Activated CD4-positive, alpha-beta T cell treated with anti-CD3 and anti-CD28 coated beads, Interleukin-2, amount 50 U/mL, for 4 hours (primary cell): ENCODE measurements at regions not wholly inside any gene's neighbourhood (a gene's known extent, or its start where the extent isn't known, plus 50 kb on each side); places are given as distances from the start of the nearest gene placed in this dataset.
"Not testable (repeated sequence)": the region's sequence is repeated elsewhere in the genome, so short reads cannot be mapped to it uniquely, and the experiment has no call there.

Source experiments
- DNase-seq, 2 experiments: peaks; one replicate each; pipeline ENCODE4 v3.0.0-alpha.2; 2020

DNA sequence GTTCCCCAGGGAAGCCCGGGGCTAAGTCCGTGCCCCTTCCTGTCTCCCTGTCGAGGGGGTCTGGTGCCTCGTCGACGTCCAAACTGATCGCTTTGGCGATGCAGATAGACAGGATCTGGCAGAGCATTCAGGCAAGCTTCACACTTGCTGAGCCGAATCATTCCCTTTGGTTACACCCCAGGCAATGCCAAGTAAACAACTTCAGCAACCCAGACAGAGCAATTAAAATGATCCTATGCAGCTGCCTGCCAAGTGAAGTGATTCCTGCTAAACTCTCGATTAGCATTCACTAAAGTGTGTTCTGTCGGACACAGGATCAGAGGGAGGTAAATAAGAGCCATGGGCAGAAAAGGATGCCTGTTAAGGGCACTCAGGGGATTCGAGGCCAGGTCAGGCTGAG, 108.2 kb upstream of the RAB12 start:
- no peak for DNase-seq

DNA sequence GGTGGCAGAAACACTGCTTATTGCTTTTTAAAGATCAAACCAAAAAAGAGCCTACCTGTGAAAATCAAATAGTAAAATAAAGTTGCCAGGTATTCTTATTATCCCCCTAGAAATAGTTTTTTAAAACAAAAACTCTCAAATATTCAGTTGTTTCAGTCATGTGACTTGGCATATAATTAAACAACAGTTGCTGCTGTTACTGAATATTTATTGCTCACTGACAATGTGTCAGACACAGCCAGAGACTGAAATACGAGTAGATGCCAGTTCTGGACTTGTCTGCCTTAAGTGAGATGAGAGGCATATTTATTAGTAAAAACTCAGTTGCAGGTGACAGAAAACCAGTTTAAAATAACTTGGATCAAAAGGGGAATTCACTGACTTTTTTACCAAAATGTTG, 106.0 kb upstream of the RAB12 start:
- DNase-seq: no peak

DNA sequence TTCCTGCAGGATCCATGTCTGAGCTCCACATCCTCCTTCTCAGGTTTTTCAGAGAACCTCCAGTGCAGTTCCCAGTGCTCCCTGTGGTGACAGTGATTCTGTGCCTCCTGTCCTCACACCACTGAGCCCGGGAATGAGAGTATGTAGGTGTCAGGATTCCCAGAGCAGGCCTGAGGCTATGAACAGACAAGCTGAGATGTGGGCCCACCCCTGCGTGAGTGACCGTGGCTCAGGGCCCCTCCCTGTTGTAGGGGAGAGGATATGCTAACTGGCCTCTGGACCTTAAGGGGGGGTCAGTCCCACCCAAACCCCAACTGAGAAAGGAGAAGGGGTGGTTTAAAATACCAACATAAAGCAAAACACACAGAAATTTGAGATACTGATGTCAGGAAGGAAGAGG, 104.8 kb upstream of the RAB12 start:
- no peak for DNase-seq

DNA sequence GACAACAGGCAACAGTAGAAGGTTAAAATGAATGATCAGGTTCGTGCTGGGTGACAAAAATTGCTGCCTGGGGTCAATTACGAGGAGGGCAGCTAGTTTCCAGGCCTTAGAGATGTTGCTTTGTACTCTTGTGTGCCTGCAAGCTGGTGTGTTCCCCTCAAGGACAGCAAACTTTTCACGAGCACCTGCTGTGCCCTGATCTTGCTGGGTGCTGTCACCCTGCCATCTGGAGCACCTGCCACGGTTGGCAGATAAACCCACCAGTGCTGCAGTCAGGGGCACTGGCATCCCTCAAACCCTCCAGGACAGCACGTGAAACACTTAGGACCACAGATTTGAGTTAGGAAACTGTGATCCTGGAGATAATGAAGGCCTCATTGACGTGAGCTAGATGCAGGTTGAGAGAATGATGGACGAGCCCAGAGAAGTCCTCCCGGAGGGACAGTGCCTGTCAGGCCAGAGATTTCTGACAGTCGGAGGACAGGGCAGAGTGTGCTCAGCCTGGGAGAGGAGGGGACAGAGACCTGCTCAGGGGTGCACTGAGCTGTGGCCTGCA, 104.3 kb upstream of the RAB12 start:
- DNase-seq: no peak

DNA sequence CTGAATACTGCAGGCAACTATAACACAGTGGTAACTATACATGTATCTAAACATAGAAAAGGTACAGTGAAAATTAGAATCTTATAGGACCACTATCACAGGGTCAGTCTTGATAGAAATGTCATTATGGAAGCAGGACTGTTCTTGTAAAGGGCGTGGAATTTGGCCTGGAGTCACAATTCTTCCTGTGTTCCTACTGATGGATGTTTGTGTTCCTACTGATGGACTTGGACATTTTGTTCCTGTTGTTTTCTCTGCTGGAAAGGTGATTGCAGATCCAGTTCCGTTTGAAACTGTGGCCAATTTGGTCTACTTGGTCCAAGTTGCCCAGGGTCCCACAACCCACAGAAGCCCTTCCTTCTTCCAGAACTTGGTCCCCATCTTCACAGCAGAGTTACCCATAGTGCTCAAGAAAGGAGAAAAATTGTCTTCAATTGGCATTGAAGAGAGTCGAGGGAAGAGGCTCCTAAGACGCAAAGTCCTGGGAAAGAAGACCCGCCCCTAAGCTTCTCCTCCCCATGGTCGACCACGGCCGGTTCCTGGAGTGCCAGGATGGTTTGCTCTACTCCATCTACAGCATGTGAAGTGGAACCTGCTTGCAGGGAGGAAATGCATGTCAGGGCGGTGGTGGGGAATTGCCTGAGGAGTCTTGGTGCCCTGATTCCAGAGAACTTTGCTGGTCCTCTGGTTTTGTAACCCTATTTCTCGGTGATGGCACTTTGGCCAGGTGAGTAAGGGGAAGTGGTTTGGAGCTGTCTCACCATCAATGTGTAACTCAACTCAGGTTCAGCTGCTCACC, 102.8 kb upstream of the RAB12 start:
- no peak for DNase-seq

DNA sequence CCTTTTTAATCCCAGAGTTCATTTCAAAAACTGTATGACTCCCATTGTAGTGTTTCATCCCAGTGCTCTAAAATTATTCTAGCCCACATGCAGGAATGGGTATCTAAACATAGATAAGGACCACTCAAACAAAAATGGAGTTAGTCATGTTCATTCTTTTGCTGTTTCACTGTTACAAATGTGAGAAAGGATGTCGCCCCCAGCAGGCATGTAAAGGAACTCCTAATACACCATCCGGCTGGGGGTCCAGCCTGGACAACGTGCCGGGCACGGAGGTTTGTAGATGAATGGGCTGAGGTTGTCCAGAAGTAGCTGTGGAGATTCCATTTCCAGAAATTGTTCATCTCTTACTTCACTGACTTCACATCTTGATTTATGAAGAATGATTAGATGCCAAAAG, 101.9 kb upstream of the RAB12 start:
- DNase-seq: no peak

DNA sequence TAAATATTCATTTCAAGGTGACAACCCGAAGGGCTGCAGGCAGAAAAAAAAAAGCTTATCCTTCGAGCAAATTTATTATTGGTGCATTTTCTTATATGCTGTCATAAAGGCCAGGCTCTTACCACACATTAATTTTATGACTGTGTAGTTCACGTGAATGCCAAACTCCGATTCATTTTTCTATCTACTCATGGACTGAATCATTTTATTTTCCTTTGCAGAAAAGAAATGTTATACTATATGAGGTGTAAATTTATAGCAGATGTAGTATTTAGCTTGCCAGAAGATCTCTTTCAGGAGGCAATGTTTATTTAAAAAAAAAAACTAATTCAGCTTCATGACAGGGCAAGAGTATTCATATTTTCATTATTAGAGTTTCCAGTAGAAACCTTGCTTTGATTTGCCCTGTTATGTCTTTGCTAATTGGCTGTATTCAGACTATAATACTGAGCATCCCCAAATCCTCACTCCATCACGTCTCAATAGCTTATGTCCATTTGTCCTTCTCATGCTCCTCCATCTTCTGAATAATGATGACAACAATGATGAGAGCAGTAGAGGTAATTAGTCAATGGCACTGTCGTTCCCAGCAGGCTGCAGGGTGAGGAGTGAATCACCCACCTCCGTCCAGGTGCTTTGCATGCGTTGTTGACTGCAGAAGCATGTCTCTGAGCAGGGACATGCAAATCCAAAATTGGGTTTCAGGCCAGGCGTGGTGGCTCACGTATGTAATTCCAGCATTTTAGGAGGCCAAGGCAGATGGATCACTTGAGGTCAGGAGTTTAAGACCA, 101.1 kb upstream of the RAB12 start:
- DNase-seq: no peak

DNA sequence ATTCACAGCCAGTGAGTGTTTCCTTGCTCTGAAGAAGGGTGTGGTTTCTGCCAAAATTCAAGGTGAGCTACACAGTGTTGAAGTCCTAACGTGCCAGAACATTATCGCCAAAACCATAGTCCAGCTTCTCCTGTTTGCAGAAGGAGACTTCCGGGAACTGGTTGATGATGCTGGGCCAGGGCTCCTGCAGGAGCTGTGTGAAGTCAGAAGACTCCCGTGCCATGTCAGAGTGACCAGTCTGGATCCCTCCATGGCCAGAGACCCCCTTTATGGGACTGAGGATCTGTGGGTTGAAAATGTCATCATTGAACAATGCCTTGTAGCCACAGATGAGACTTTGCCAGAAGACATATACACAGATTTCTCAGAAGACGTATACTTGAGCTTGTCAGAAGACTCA, 96.0 kb upstream of the RAB12 start:
- DNase-seq: no peak

DNA sequence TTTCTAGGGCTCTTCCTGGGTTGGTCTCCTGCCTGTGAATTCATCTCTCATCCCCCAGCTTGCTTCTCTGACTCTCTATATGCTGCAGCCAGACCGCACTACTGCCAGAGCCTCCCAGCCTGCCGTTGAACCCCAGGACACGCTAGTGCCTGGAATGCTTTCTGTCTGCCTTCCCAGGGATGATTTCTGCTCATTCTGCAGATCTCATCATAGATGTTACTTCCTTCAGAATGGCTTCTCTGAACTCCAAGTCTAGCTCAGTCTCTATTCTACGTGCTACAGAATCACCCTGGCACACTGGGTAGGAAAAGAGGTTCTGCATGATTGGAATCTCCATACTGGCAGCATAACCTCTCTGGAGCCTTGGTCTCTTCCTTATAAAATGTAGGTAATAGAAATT, 94.8 kb upstream of the RAB12 start:
- no peak for DNase-seq

DNA sequence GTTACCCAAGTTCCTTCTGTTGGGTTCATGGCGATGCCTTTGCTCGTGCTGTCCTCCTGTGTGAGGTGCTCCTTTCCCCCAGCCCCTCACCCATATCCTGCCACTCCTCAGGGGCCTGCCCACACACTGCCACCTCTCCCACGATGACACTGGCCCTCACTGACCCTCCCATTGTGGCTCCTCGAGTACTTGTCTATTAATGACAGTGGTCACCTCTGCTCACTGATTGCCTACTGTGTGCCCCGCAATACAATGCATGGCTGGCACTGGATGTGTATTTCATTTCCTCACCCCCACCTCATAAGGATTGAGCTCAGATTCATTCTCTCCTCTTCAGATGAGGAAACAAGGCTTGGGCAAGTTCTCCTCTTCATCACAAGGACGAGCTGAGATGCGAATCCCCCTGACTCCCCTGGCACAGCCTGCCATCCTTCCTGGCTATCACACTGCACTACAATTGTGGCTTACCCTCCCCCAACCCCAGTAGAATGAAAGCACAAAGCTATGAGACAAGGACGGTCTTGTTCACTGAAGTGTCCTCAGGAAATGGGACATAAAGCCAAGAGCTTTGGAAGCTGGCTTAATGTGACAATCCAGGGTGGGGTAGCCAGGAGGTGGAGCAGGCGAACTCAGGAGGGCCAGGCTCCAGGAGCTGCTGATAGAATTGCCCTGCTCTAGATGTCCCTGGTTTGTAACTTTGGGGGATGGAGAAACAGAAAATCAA, 93.9 kb upstream of the RAB12 start:
- no peak for DNase-seq

DNA sequence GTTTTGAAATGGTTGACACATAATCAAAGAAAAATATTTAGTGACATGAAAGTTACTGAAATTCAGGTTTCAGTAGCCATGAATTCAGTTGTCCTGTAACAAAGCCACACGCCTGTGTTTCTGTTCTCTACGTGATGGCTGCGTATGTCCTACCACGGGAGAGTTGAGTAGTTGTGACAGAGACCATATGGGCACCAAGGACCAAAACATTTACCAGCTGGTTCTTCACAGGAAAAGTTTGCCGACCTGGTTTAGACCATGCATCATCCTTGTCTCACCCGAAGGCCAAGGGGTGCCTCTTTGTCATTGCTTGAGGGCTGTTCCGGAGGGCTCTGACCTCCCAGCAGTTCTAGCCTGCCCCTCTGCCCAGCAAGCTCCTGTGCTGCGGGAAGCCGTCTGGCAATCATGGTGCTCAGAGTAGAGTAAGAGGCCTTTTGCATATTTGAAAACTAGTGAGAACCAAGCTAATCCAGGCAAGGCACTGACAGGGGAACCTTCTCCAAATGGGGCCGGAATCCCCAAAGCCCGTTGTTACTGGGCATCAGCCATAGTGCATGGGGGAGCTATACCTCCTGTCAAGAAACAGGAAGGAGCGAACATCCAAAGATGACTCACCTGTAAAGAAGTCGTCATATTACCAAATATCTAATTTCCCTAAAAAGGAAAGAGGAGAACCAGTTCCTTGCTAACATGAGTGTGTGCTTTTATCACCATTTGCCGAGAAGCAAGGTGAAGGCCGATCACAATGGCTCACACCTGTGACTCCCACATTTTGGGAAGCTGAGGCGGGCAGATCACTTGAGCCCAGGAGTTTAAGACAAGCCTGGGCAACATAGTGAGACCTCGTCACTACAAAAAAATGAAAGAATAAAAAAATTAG, 92.6 kb upstream of the RAB12 start:
- no peak for DNase-seq

DNA sequence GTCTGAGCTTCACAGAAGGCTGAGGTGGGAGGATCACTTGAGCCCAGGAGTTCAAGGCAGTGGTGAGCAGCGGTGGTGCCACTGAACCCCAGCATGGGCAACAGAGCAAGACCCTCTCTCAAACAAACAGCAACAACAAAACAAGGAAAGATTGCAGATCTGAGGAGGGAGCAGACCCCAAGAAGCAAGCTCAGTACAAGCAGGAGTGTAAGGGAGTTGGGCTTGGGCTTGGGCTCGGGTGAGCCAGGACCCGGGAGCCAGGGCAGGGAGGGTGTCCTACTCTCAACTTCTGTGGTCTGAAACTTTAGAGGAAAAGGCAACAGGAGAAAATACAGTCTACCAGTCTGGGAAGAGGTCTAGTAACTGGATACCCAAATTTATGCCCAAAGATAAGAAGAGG, 92.0 kb upstream of the RAB12 start:
- no peak for DNase-seq

DNA sequence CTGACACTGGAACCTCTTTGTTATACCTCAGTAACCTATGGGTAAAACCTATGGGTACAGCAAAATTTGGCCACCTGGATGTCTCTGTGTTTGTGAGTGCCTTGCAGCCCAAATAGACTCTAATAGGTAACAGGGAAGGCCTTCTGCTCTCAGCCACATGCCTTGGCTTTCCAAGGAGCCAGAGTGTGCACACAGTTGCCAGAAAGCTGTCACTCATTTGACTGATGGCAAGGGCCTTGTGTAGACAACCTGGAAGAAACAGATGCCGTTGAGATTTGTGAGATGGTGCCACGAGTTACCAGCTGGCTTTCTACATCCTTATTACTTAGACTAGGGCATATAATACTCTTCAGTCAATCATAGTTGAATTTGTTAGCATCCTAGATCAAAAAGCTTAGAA, 90.1 kb upstream of the RAB12 start:
- DNase-seq: no peak

DNA sequence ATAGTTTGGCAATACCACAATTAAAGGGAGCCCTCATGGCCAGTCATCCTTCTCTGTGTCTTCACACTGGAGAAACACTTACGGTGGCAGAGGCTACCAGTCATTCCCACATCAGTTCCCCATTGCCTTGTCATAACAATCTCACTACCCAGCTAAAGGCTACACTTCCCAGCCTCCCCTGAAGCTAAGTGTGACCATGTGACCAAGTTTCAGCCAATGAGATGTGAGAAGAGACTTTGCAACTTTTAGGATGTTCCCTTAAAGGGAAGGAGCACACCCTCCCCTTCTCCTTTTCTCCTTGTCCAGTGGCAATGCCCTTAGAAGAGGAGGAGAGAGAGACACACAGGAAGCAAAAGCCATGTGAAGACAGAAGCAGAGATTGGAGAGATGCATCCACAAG, 89.0 kb upstream of the RAB12 start:
- no peak for DNase-seq

DNA sequence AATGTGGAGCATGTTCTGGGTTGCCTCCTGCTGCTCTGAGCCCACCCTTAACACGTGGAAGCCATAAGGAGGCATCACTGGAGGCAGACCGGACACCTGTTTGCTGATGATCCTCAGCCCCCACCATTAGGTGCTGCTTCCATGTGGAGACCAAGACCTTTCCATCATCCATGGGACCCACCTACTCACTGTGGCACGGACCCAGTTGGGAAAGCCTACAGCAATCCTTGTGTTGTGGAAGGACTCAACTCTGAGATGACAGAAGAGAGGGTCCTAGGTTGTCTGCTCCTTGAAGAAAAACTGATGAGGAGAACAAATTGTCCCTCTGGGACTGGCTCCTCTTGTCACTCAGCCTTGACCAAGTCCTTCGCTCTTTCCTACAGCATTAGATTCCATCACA, 86.5 kb upstream of the RAB12 start:
- DNase-seq: no peak

DNA sequence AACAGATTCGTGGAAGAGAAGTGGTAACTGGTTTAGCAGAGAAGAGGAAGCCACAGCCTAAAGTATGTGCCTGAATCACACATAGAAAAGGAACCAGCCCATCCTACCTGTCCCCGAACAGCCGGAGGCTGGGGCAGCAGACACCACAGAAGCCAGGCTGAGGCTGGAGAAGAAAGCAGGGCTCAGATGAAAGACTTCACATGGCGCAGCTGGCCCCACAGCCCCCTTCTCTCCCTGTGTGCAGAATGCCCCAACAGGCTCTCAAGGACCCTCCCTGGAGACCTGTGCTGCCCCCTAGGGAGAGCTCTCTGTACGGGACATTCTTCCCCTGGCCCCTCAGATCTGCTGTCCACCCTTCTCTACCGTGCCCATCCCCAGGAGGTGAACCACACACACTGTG, 83.5 kb upstream of the RAB12 start:
- no peak for DNase-seq

DNA sequence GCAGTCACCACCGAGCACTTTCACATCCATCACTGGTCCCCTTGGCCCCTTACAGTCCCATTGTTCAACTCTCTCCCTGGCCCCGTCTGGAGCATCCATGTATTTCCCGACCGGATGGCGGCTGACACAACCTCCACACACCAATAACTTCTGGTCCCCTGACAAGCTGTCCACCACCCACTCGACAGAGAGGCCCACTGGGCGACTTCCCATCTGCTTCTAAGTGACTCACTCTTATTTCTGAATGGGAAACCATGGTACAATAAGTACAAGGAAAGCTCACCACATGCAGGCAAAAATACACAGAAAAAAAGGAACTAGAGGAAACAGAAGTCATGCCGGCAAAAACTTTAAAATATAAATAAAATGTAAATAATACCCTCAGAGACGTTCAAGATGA, 82.9 kb upstream of the RAB12 start:
- DNase-seq: no peak

DNA sequence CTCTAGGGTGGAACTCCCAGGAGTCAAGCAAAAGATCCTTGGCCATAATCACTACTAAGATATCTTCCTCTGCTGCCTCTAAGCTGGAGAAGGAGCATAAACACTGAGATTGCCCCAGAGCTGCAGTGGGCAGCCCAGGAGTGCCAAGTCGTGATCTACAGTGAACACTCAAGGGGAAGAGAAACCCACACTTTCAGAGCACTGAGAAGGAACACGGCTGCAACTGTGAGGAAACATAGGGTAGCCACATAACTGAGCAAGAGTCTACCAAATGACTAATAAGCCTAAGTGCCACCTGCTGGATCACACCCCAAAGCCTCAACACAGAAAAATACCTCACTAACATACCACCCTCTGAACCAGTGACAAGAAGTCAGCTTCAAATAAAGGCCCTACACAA, 79.6 kb upstream of the RAB12 start:
- no peak for DNase-seq

DNA sequence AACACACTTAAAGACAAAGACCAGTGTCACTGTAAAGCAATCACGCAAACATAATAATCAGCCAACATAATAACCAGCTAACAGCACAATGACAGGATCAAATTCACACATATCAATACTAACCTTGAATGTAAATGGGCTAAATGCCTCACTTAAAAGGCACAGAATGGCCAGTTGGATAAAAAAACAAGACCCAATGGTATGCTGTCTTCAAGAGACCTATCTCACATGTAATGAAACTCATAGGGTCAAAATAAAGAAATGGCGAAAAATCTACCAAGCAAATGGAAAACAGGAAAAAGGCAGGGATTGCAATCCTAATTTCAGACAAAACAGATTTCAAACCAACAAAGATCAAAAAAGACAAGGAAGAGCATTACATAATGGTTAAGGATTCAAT, 78.2 kb upstream of the RAB12 start:
- DNase-seq: not testable (repeated sequence)

DNA sequence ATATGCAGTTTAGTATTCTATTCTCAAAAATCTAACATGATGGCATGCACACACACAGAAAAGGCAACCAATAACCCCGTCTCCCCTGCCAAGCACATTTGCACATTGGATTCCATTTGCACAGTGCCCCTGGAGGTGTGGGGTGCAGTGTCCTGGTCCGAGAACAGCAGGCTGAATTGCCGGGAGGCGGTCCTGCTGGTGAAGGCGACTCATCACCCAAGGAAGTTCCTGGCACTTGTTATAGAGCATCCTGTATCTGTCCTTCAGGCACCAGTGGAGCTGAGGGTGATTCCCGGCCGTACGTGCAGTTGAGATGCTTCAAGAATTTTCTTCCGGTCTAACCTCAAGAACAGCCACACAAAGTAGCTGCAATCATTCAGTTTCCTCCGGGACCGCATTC, 73.0 kb upstream of the RAB12 start:
- no peak for DNase-seq

DNA sequence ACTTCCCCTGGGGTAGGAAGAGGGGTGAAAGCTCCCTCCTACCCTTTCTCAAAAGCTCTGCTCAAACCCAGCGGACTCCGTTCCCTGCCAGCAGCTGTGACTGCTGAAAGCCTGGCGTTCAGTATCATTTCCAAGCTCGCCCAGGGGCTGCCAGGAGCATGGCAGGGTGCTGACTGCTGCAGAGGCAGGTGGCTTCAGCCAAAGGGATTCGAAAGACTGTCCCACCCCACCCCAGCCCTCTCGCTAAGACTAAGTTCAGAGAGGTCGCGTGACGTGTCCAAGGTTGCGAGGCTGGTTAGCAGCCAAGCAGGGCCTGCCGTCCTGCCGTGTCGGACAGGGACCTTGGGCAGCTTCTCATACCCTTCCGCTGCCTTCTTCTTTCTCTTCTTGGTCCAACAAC, 72.3 kb upstream of the RAB12 start:
- DNase-seq: no peak

DNA sequence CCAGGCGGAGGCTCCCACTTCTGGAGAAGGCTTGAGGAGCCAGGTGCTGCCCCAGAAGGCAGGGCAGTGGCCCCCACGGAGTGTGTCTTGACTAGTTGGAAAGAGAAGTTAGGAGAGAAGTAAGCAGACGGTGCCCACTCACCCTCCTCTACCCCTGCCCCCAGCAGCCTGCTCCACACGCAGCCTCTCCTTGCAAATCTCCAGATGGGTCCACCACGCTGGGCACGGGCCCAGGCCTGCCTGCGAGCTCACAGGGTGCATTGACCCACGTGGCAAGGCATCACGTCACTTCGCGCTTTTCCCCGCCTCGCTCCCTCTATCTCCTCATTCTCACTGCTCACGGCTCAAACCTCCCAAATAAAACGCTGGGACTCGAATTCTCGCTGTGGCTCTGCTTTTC, 71.8 kb upstream of the RAB12 start:
- no peak for DNase-seq

DNA sequence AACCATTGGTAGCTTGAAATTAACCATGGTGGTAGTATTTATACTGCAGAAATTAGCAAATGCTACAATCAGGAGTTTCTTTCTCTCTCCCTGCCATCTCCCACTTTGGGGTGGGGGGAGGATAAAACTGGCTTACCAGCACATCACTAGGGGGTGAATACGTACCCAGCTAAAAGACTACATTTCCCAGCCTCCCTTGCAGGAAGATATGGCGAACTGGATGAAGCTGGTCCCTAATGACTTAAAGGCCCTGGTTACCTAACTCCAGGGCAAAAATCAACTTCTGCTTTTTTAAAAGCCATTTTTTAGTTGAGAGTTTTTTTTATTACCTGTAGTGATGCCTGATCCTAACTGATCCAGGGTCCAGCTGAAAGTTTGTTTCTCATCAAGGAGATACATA, 70.3 kb upstream of the RAB12 start:
- DNase-seq: no peak
